HCT116 (cell line): ENCODE measurements at regions not wholly inside any gene's neighbourhood (a gene's known extent, or its start where the extent isn't known, plus 50 kb on each side); places are given as distances from the start of the nearest gene placed in this dataset.

Experiments
- CBX3 ChIP-seq: IDR thresholded peaks from 2 replicates; pipeline ENCODE4 v1.6.1; 2012; ENCODE audit warnings: low read depth
- CEBPB ChIP-seq: IDR thresholded peaks from 2 replicates; pipeline ENCODE4 v1.6.1; 2012; ENCODE audit warnings: low read depth
- EGR1 ChIP-seq: IDR thresholded peaks from 2 replicates; pipeline ENCODE4 v1.6.1; 2012; ENCODE audit warnings: low read depth
- EZH2 ChIP-seq: fragments of 200-600 bp; sonication (generic); IDR thresholded peaks from 2 replicates; pipeline ENCODE4 v1.6.1; 2017; ENCODE audit warnings: antibody characterized with exemption, mixed run types
- POLR2A ChIP-seq: IDR thresholded peaks from 2 replicates; pipeline ENCODE4 v1.7.0; 2011; ENCODE audit warnings: borderline replicate concordance; ENCODE audit not compliant: insufficient read depth, insufficient read length; ENCODE audit errors: extremely low read depth
- POLR2AphosphoS5 ChIP-seq: IDR thresholded peaks from 2 replicates; pipeline ENCODE4 v1.6.1; 2011; ENCODE audit warnings: mild to moderate bottlenecking, low read depth, low read length, moderate library complexity
- RAD21 ChIP-seq: IDR thresholded peaks from 2 replicates; pipeline ENCODE4 v1.6.1; 2012; ENCODE audit warnings: low read depth, mild to moderate bottlenecking
- SRF ChIP-seq: IDR thresholded peaks from 2 replicates; pipeline ENCODE4 v1.6.1; 2012; ENCODE audit warnings: low read depth
- TF ChIP-seq, protein P1 (sequence below), 3 experiments: fragments of 200-600 bp in 1 of 3; sonication (generic) in 1 of 3; IDR thresholded peaks in 2 of 3; conservative IDR thresholded peaks in 1 of 3; 2 replicates each; pipeline ENCODE4 v1.5.1; 2012 to 2017; ENCODE audit warnings: low read depth in 2 of 3, low read length in 2 of 3, antibody characterized with exemption in 1 of 3, borderline replicate concordance in 1 of 3, control low read depth in 1 of 3, mild to moderate bottlenecking in 1 of 3, mixed read lengths in 1 of 3, mixed run types in 1 of 3, moderate library complexity in 1 of 3; ENCODE audit not compliant: insufficient read depth in 1 of 3
- TF ChIP-seq, protein P2 (sequence below): IDR thresholded peaks from 2 replicates; pipeline ENCODE4 v1.6.1; 2011; ENCODE audit warnings: mild to moderate bottlenecking, low read length, moderate library complexity; ENCODE audit not compliant: insufficient replicate concordance; ENCODE audit errors: extremely low read depth

DNA sequence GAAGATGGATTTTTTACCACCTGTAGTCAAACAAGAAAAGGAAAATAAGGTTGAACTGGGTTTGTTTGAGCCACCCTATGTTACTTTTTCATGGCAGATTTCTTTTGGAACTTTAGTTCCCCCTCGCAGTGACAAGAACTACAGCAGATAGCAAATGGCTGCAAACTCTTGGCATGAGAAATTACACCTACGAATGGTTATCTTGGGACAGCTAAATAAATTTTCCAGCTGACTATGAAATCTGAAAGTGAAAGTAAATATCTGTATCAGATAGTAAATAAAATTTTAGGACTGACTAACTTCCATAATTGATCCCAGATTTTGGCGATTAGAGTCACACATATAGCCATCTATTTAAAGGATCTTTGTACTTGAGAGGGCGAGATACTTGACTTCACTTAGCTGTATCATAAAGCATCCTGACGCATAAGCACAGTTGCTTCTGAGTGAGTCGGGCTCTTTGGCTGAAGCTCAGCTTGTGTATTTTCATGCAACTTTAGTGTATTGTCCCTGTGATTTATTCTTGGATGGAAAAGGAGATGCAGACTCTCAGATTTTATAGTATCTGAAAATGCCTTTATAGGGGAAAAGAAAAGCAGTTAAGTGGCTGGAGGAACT lies 125.3 kb upstream of the B3GAT2 start:
- TF ChIP-seq, protein P1, sequence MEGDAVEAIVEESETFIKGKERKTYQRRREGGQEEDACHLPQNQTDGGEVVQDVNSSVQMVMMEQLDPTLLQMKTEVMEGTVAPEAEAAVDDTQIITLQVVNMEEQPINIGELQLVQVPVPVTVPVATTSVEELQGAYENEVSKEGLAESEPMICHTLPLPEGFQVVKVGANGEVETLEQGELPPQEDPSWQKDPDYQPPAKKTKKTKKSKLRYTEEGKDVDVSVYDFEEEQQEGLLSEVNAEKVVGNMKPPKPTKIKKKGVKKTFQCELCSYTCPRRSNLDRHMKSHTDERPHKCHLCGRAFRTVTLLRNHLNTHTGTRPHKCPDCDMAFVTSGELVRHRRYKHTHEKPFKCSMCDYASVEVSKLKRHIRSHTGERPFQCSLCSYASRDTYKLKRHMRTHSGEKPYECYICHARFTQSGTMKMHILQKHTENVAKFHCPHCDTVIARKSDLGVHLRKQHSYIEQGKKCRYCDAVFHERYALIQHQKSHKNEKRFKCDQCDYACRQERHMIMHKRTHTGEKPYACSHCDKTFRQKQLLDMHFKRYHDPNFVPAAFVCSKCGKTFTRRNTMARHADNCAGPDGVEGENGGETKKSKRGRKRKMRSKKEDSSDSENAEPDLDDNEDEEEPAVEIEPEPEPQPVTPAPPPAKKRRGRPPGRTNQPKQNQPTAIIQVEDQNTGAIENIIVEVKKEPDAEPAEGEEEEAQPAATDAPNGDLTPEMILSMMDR (IDR thresholded peaks at IDR 0.05 in 2 of 3, conservative IDR thresholded peaks at IDR 0.05 in 1 of 3; ENCODE audit: borderline replicate concordance in 1 of 3, insufficient read depth in 1 of 3, low read depth in 2 of 3, low read length in 2 of 3) = no peak
- no peak for TF ChIP-seq EZH2
- no peak for TF ChIP-seq POLR2A
- no peak for TF ChIP-seq SRF
- no peak for TF ChIP-seq RAD21
- TF ChIP-seq EGR1 = no peak
- TF ChIP-seq, protein P2, sequence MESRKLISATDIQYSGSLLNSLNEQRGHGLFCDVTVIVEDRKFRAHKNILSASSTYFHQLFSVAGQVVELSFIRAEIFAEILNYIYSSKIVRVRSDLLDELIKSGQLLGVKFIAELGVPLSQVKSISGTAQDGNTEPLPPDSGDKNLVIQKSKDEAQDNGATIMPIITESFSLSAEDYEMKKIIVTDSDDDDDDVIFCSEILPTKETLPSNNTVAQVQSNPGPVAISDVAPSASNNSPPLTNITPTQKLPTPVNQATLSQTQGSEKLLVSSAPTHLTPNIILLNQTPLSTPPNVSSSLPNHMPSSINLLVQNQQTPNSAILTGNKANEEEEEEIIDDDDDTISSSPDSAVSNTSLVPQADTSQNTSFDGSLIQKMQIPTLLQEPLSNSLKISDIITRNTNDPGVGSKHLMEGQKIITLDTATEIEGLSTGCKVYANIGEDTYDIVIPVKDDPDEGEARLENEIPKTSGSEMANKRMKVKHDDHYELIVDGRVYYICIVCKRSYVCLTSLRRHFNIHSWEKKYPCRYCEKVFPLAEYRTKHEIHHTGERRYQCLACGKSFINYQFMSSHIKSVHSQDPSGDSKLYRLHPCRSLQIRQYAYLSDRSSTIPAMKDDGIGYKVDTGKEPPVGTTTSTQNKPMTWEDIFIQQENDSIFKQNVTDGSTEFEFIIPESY = no peak
- TF ChIP-seq POLR2AphosphoS5 = no peak
- TF ChIP-seq CEBPB = no peak
- no peak for TF ChIP-seq CBX3
